Smooth muscle cell (in vitro differentiated cells): ENCODE measurements at regions not wholly inside any gene's neighbourhood (a gene's known extent, or its start where the extent isn't known, plus 50 kb on each side); places are given as distances from the start of the nearest gene placed in this dataset.

ENCODE experiments used
- DNase-seq: peaks from one replicate; lab custom pipeline; 2025; ENCODE audit not compliant: unreplicated experiment; lab: John Stamatoyannopoulos, UW
- H2AFZ ChIP-seq: fragments of 200-600 bp; sonication (generic); 2 replicates; pipeline ENCODE4 v1.6.0; 2016; ENCODE audit warnings: antibody characterized with exemption, low read depth, mild to moderate bottlenecking
- H3F3A ChIP-seq: fragments of 200-600 bp; sonication (generic); 2 replicates; pipeline ENCODE4 v1.6.0; 2017; ENCODE audit warnings: antibody characterized with exemption, low read depth
- H3K27ac ChIP-seq: fragments of 200-600 bp; sonication (generic); 2 replicates; pipeline ENCODE4 v1.5.1; 2016; ENCODE audit warnings: low read depth, mild to moderate bottlenecking
- H3K27me3 ChIP-seq: fragments of 200-600 bp; sonication (generic); 2 replicates; pipeline ENCODE4 v1.6.1; 2016; ENCODE audit warnings: low read depth, mild to moderate bottlenecking
- H3K36me3 ChIP-seq: fragments of 200-600 bp; sonication (generic); 2 replicates; pipeline ENCODE4 v1.5.1; 2016; ENCODE audit warnings: low read depth
- H3K4me1 ChIP-seq: fragments of 200-600 bp; sonication (generic); 2 replicates; pipeline ENCODE4 v1.5.1; 2016; ENCODE audit warnings: low read depth
- H3K4me2 ChIP-seq: fragments of 200-600 bp; sonication (generic); 2 replicates; pipeline ENCODE4 v1.6.0; 2016; ENCODE audit warnings: mild to moderate bottlenecking
- H3K4me3 ChIP-seq: fragments of 200-600 bp; sonication (generic); 2 replicates; pipeline ENCODE4 v1.5.1; 2016; ENCODE audit warnings: mild to moderate bottlenecking
- H3K79me2 ChIP-seq: fragments of 200-600 bp; sonication (generic); 2 replicates; pipeline ENCODE4 v1.6.0; 2016; ENCODE audit warnings: low read depth, mild to moderate bottlenecking
- H3K9ac ChIP-seq: fragments of 200-600 bp; sonication (generic); 2 replicates; pipeline ENCODE4 v1.6.0; 2016; ENCODE audit warnings: low read depth
- H3K9me3 ChIP-seq: fragments of 200-600 bp; sonication (generic); replicated peaks from 2 replicates; pipeline ENCODE4 v1.5.1; 2016; ENCODE audit warnings: low read depth
- H4K20me1 ChIP-seq: fragments of 200-600 bp; sonication (generic); 2 replicates; pipeline ENCODE4 v1.6.0; 2016; ENCODE audit warnings: low read depth
- WGBS: methylation state at CpG from one replicate; pipeline ENCODE4 v1.1.7; 2016; ENCODE audit warnings: low lambda C conversion rate; 5-methylcytosine and 5-hydroxymethylcytosine counted together
- TF ChIP-seq, protein P1 (sequence below): fragments of 200-600 bp; sonication (generic); IDR thresholded peaks from 2 replicates; pipeline ENCODE4 v1.5.1; 2017; ENCODE audit warnings: borderline replicate concordance, mild to moderate bottlenecking, antibody characterized with exemption; ENCODE audit not compliant: insufficient read depth, poor library complexity, severe bottlenecking

DNA sequence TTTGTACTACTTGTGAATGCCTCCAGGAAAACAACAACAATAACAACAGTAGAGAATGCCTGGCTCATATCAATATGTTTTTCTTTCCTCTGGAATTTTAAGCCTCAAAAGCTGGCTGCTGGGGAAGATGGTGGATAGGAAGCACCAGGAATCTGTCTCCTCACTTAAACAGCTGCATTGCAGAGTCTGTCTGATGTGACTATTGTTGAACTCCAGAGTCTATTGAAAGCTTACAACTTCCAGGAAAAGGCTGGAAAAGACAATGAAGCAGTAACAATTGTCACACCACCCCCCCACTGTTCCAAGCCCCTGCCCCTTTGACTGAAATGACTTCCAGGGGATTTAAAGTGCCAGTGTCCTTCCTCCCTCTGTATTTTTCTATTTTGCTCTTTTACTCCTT, 309.7 kb downstream of the BMP4 start:
- Histone ChIP-seq H3K4me2 (no peak overlapping the region), H3K27me3 (no peaks in the 10 kb centered on the region), H3K9me3 (no peaks in the 10 kb centered on the region), H3K36me3 (no peaks in the 10 kb centered on the region), H3K4me3 (no peak overlapping the region), H3F3A (no peaks in the 10 kb centered on the region), H3K4me1 (peaks cover 17% of the 10 kb centered on the region), H3K79me2 (no peaks in the 10 kb centered on the region), H3K9ac (no peak overlapping the region), H2AFZ (no peak overlapping the region), H4K20me1 (no peaks in the 10 kb centered on the region), H3K27ac (no peak overlapping the region)
- no peak for DNase-seq
- TF ChIP-seq, protein P1, sequence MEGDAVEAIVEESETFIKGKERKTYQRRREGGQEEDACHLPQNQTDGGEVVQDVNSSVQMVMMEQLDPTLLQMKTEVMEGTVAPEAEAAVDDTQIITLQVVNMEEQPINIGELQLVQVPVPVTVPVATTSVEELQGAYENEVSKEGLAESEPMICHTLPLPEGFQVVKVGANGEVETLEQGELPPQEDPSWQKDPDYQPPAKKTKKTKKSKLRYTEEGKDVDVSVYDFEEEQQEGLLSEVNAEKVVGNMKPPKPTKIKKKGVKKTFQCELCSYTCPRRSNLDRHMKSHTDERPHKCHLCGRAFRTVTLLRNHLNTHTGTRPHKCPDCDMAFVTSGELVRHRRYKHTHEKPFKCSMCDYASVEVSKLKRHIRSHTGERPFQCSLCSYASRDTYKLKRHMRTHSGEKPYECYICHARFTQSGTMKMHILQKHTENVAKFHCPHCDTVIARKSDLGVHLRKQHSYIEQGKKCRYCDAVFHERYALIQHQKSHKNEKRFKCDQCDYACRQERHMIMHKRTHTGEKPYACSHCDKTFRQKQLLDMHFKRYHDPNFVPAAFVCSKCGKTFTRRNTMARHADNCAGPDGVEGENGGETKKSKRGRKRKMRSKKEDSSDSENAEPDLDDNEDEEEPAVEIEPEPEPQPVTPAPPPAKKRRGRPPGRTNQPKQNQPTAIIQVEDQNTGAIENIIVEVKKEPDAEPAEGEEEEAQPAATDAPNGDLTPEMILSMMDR: no peak

DNA sequence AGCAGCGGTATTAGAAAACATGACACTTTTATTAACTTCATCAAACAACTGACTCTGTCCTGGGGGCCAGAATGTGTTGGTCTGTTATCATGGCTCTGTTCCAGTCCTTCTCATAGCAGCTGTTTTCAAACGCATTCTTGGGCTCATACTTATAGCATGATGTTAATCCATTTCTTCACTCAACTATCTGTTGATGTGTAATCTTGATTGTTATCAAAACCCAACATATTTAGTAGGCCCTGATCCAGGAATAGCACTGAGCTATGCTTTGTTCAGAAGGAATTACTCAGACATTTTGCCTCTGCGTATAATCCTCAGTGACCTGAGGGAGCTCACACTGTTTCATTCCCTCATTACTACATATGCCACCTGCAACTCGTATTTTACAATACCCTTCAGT, 315.9 kb downstream of the BMP4 start:
- TF ChIP-seq, protein P1: no peak
- no peak for DNase-seq
- H3K4me1 ChIP-seq: peaks cover under 1% of the 10 kb centered on the region
- no peaks in the 10 kb centered on the region for H3K9me3 ChIP-seq
- no peaks in the 10 kb centered on the region for H3K27me3 ChIP-seq
- no peak overlapping the region for H3K4me3 ChIP-seq
- H3F3A ChIP-seq: no peaks in the 10 kb centered on the region
- H3K4me2 ChIP-seq: no peak overlapping the region
- WGBS: 70% methylated on average over 4 of the region's 4 CpGs
- H3K36me3 ChIP-seq: no peaks in the 10 kb centered on the region
- no peaks in the 10 kb centered on the region for H3K79me2 ChIP-seq
- no peaks in the 10 kb centered on the region for H4K20me1 ChIP-seq
- no peak overlapping the region for H3K27ac ChIP-seq
- no peak overlapping the region for H3K9ac ChIP-seq
- no peak overlapping the region for H2AFZ ChIP-seq

DNA sequence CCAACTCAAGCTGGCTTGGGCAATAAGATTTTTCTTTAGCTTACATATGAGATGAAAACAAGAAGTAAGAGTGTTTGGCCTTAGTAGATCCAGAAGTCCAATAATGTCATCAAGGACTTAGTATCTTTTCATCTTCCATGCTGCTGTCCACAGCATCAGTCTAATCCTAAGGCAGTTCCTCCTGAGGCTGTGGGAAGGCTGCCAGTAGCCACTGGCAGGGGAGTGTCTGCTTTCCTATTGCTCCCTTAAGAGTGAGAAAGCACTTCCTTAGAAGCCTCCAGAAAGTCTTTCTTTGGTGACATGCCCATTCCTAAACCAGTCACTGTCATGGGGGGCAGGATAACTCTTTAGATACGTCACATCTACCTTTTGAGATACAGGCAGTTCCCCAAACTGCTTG, 317.7 kb downstream of the BMP4 start:
- Histone ChIP-seq H3K4me1 (no peaks in the 10 kb centered on the region), H3K9ac (no peak overlapping the region), H4K20me1 (no peaks in the 10 kb centered on the region), H2AFZ (no peak overlapping the region), H3K4me3 (no peak overlapping the region), H3K4me2 (no peak overlapping the region), H3K79me2 (no peaks in the 10 kb centered on the region), H3K27me3 (no peaks in the 10 kb centered on the region), H3K9me3 (no peaks in the 10 kb centered on the region), H3F3A (no peaks in the 10 kb centered on the region), H3K36me3 (no peaks in the 10 kb centered on the region), H3K27ac (no peak overlapping the region)
- TF ChIP-seq, protein P1: no peak
- 100% methylated on average over 1 of the region's 1 CpG for WGBS
- DNase-seq: no peak

DNA sequence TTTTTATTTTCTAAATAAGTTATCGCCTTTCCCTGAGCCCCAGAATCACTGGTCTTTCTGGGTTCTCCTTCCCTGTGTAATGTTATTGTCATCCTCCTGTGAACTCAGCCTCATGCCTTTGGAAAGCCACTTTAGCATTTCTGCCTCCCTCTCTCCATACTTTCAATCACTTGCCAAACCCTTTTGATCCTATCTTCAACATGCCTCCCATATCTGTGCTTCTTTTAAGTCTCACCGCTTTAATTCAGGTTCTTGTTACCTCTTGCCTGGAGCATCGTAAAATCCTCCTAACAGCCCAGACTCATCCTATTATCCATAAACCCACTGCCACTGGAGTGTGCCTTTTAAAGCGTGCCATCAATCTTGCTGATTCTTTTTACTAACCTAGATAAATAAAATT, 321.8 kb downstream of the BMP4 start:
- no peak overlapping the region for H3K4me2 ChIP-seq
- WGBS: 56% methylated on average over 4 of the region's 4 CpGs
- no peak overlapping the region for H3K9ac ChIP-seq
- no peaks in the 10 kb centered on the region for H3F3A ChIP-seq
- no peaks in the 10 kb centered on the region for H3K4me1 ChIP-seq
- no peaks in the 10 kb centered on the region for H4K20me1 ChIP-seq
- H3K79me2 ChIP-seq: no peaks in the 10 kb centered on the region
- no peak for DNase-seq
- H3K27me3 ChIP-seq: no peaks in the 10 kb centered on the region
- H3K9me3 ChIP-seq: no peaks in the 10 kb centered on the region
- H3K27ac ChIP-seq: no peak overlapping the region
- H3K36me3 ChIP-seq: no peaks in the 10 kb centered on the region
- no peak overlapping the region for H2AFZ ChIP-seq
- TF ChIP-seq, protein P1: no peak
- H3K4me3 ChIP-seq: no peak overlapping the region
